SK-N-MC (cell line): ENCODE measurements at regions not wholly inside any gene's neighbourhood (a gene's known extent, or its start where the extent isn't known, plus 50 kb on each side); places are given as distances from the start of the nearest gene placed in this dataset.

Source experiments
- EZH2 ChIP-seq: fragments of 200-600 bp; sonication (generic); IDR thresholded peaks from one replicate; pipeline ENCODE4 v1.6.1; 2017; ENCODE audit warnings: antibody characterized with exemption
- POLR2AphosphoS5 ChIP-seq: IDR thresholded peaks from 2 replicates; pipeline ENCODE4 v1.6.1; 2012; ENCODE audit warnings: mild to moderate bottlenecking, low read depth, low read length, borderline replicate concordance

GRCh38 chr16:72470541-72470940, 298.6 kb upstream of the PMFBP1 start:
- TF ChIP-seq POLR2AphosphoS5 = no peak
- no peak for TF ChIP-seq EZH2
